BJ (cell line): ENCODE measurements at regions not wholly inside any gene's neighbourhood (a gene's known extent, or its start where the extent isn't known, plus 50 kb on each side); places are given as distances from the start of the nearest gene placed in this dataset.

ENCODE experiments used
- CTCF ChIA-PET: fragments of 350-600 bp; formaldehyde crosslinking; extraction: SDS; loops from one replicate; lab custom pipeline; 2021; ENCODE audit warnings: antibody characterized with exemption, inconsistent platforms; lab: Yijun Ruan, JAX
- POLR2A ChIA-PET: fragments of 300-600 bp; sonication (Branson Sonifier 250); formaldehyde crosslinking; extraction: SDS; loops from one replicate; lab custom pipeline; 2021; ENCODE audit warnings: antibody characterized with exemption; lab: Charles Lee
- DNase-seq: peaks from one replicate; pipeline ENCODE4 v3.0.0-alpha.2; 2011; ENCODE audit warnings: low read depth
- H3K27me3 ChIP-seq: 2 replicates; pipeline ENCODE4 v1.6.0; 2011; ENCODE audit warnings: low read length; ENCODE audit not compliant: control insufficient read depth, insufficient read depth
- H3K36me3 ChIP-seq: 2 replicates; pipeline ENCODE4 v1.5.1; 2011; ENCODE audit warnings: low read length; ENCODE audit not compliant: control insufficient read depth, insufficient read depth
- H3K4me3 ChIP-seq: 2 replicates; pipeline ENCODE4 v1.5.1; 2011; ENCODE audit warnings: low read depth, mild to moderate bottlenecking, control low read depth, low read length
- TF ChIP-seq, protein P1 (sequence below): IDR thresholded peaks from 2 replicates; pipeline ENCODE4 v1.5.1; 2011; ENCODE audit warnings: low read depth, mild to moderate bottlenecking, control low read depth, inconsistent platforms, low read length, moderate library complexity; ENCODE audit not compliant: insufficient read depth

DNA sequence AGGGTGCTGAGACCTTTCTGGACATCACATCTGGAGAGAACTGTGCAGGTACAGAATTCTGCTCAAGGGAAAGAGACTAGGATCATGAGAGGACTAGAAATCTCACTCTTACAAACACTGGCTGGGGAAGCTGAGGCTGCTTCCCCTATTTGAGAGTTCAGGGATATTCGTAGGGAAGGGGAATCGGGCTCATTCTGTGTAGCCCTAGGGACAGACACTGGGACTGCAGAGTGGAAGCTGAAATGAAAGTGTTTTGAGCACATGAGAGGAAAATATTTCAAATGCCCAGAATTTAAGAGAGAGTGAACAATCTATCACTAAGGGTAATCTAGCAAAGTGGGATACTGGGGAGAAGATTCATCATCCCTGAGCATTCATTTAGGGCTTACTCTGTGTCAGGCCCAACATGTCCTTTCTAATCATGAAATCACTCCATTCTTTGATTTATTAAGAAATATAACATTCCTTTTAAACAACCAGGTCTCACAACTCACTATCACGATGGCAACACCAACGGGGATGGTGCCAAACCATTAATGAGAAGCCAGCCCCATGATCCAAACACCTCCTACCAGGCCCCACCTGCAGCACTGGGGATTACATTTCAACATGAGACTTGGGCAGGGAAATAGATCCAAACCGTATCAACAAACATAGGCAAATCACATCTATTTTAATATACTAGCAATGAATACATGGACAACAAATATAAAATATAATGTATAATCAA lies 63.0 kb downstream of the CPN2 start:
- ChIA-PET CTCF (interaction anchor here (0.9 kb wide), 2 partner anchors 8 to 610 kb away, joined by 3 read pairs; no protein-coding TSS in a partner anchor), POLR2A (no interaction called here)
- Histone ChIP-seq H3K4me3 (no peak overlapping the region), H3K27me3 (peaks cover 17% of the 10 kb centered on the region), H3K36me3 (no peaks in the 10 kb centered on the region)
- no peak for DNase-seq
- TF ChIP-seq, protein P1, sequence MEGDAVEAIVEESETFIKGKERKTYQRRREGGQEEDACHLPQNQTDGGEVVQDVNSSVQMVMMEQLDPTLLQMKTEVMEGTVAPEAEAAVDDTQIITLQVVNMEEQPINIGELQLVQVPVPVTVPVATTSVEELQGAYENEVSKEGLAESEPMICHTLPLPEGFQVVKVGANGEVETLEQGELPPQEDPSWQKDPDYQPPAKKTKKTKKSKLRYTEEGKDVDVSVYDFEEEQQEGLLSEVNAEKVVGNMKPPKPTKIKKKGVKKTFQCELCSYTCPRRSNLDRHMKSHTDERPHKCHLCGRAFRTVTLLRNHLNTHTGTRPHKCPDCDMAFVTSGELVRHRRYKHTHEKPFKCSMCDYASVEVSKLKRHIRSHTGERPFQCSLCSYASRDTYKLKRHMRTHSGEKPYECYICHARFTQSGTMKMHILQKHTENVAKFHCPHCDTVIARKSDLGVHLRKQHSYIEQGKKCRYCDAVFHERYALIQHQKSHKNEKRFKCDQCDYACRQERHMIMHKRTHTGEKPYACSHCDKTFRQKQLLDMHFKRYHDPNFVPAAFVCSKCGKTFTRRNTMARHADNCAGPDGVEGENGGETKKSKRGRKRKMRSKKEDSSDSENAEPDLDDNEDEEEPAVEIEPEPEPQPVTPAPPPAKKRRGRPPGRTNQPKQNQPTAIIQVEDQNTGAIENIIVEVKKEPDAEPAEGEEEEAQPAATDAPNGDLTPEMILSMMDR: no peak
